Osteocyte (in vitro differentiated cells): ENCODE measurements at regions not wholly inside any gene's neighbourhood (a gene's known extent, or its start where the extent isn't known, plus 50 kb on each side); places are given as distances from the start of the nearest gene placed in this dataset.
A peak's percentile ranks its signal among the peaks of the same experiment; 100 is the strongest.

ENCODE experiments used
- DNase-seq: peaks from one replicate; pipeline ENCODE4 v3.0.0; 2021; ENCODE audit warnings: mixed read lengths; ENCODE audit not compliant: unreplicated experiment; ENCODE audit errors: extremely low spot score
- H3K27ac Mint-ChIP-seq: one replicate; pipeline ENCODE4 v1.8.0; 2021; ENCODE audit warnings: mild to moderate bottlenecking, mixed read lengths; ENCODE audit not compliant: unreplicated experiment
- H3K27me3 Mint-ChIP-seq: one replicate; pipeline ENCODE4 v1.8.0; 2021; ENCODE audit warnings: mixed read lengths; ENCODE audit not compliant: unreplicated experiment
- H3K36me3 Mint-ChIP-seq: one replicate; pipeline ENCODE4 v1.8.0; 2021; ENCODE audit warnings: mixed read lengths; ENCODE audit not compliant: unreplicated experiment
- H3K4me1 Mint-ChIP-seq: one replicate; pipeline ENCODE4 v1.8.0; 2021; ENCODE audit warnings: mixed read lengths; ENCODE audit not compliant: unreplicated experiment
- H3K4me3 Mint-ChIP-seq: one replicate; pipeline ENCODE4 v1.8.0; 2021; ENCODE audit warnings: mild to moderate bottlenecking, moderate library complexity, mixed read lengths; ENCODE audit not compliant: unreplicated experiment
- H3K9me3 Mint-ChIP-seq: one replicate; pipeline ENCODE4 v1.8.0; 2021; ENCODE audit warnings: mixed read lengths; ENCODE audit not compliant: unreplicated experiment
- CTCF ChIP-seq: fragments of 200-600 bp; sonication (generic); IDR thresholded peaks from 2 replicates; pipeline ENCODE4 v1.5.0; 2021; ENCODE audit warnings: antibody characterized with exemption, mild to moderate bottlenecking, moderate library complexity

- peaks cover 13% of the 10 kb centered on the region for H3K9me3 Mint-ChIP-seq
- no peaks in the 10 kb centered on the region for H3K27me3 Mint-ChIP-seq
- peak overlapping the region; percentile 66 for H3K27ac Mint-ChIP-seq
- TF ChIP-seq CTCF = no peak
- no peak overlapping the region for H3K4me3 Mint-ChIP-seq
- H3K36me3 Mint-ChIP-seq = no peaks in the 10 kb centered on the region
- peaks cover 36% of the 10 kb centered on the region for H3K4me1 Mint-ChIP-seq
- DNase-seq = no peak
Measured at GRCh38 chr3:151979906-151980305, 106.5 kb downstream of the SUCNR1 start.

- Mint-ChIP-seq H3K9me3 (peaks cover 14% of the 10 kb centered on the region), H3K4me1 (peaks cover 12% of the 10 kb centered on the region), H3K4me3 (no peak overlapping the region), H3K36me3 (peaks cover 2% of the 10 kb centered on the region), H3K27me3 (no peaks in the 10 kb centered on the region), H3K27ac (no peak overlapping the region)
- TF ChIP-seq CTCF = no peak
- DNase-seq = no peak
Measured at GRCh38 chr3:151983538-151983937, 110.1 kb downstream of the SUCNR1 start.

GRCh38 chr3:151985787-151986430, 112.5 kb downstream of the SUCNR1 start:
- peaks cover 5% of the 10 kb centered on the region for H3K4me1 Mint-ChIP-seq
- no peak overlapping the region for H3K27ac Mint-ChIP-seq
- H3K36me3 Mint-ChIP-seq = peaks cover 2% of the 10 kb centered on the region
- peaks cover 22% of the 10 kb centered on the region for H3K9me3 Mint-ChIP-seq
- DNase-seq = no peak
- no peak for TF ChIP-seq CTCF
- H3K4me3 Mint-ChIP-seq = no peak overlapping the region
- H3K27me3 Mint-ChIP-seq = no peaks in the 10 kb centered on the region

GRCh38 chr3:151987893-151988292, 114.5 kb downstream of the SUCNR1 start:
- H3K4me3 Mint-ChIP-seq = no peak overlapping the region

GRCh38 chr3:151989621-151990020, 116.2 kb downstream of the SUCNR1 start:
- Mint-ChIP-seq H3K9me3 (peaks cover 13% of the 10 kb centered on the region), H3K27ac (no peak overlapping the region), H3K4me1 (peaks cover 5% of the 10 kb centered on the region), H3K27me3 (no peaks in the 10 kb centered on the region), H3K4me3 (no peak overlapping the region), H3K36me3 (peaks cover 2% of the 10 kb centered on the region)
- DNase-seq = no peak
- no peak for TF ChIP-seq CTCF

More at GRCh38 chr3:151987893-151988292, 114.5 kb downstream of the SUCNR1 start:
- Mint-ChIP-seq H3K9me3 (peaks cover 13% of the 10 kb centered on the region), H3K27ac (no peak overlapping the region), H3K36me3 (peaks cover 2% of the 10 kb centered on the region), H3K27me3 (no peaks in the 10 kb centered on the region), H3K4me1 (peaks cover 5% of the 10 kb centered on the region)
- no peak for DNase-seq
- no peak for TF ChIP-seq CTCF
